ENCODE measurements at regions not wholly inside any gene's neighbourhood (a gene's known extent, or its start where the extent isn't known, plus 50 kb on each side); places are given as distances from the start of the nearest gene placed in this dataset.
"Not testable (repeated sequence)": the region's sequence is repeated elsewhere in the genome, so short reads cannot be mapped to it uniquely, and the experiment has no call there.

DNA sequence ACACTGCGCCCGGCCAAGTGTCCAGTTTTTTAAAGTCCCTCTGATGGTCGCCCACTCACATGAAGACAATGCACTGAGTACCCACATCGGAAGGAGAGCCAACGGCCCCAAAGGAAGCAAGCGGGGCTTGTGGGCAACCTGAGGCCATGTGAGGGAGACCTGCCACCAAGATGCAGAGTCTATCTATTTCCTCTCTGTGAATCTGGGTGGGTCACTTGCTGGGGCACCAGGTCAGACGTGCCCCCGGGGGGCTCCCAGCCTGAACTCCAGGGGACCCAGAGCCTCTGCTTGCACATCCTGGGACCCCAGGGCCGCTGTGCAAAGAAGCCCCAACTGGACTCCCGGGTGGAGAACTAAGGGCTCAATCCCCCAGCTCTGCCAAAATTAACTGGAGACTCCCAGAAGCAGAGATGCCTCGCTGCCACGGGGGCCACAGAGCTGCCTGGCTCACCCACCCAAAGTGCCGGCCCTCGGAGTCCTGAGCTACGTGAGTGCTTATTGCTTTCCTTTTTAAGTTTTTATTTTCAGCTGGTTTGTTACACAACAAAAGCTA lies 106.4 kb downstream of the BRD1 start:
- DNase-seq: no peak

DNA sequence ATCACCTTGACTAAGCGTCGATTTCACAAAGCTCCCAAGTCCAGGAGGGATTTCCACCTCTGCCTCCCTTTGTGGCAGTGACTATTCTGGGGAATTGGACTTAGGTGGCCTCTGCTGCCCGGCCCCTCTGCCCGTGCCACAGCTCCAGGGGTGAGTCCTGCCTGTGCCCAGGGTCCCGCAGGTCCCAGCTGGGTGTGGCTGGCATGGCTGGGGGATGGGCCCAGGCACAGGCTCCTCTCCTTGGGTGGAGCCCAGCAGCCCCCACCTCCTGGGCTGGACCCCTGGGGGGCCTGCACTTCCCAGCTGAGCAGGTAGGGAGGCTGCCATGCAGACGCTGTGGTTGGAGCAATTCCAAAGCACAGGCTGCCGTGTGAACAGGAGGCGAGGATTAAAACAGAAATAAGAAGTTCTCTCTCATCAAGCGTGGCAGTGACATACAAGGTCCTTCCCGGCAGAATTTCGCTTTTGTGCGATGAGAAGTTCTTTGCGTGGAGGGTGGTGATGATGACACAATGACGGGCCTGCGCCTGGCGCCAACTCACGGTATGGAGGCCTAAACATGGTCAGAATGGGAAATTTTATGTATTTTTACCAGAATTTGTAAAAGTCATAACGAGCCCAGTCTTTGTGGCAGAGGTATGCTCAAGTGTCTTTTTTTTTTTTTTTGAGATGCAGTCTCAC lies 107.3 kb downstream of the BRD1 start:
- no peak for DNase-seq

GRCh38 chr22:49719046-49719445 lies 108.6 kb downstream of the BRD1 start:
- no peak for DNase-seq

DNA sequence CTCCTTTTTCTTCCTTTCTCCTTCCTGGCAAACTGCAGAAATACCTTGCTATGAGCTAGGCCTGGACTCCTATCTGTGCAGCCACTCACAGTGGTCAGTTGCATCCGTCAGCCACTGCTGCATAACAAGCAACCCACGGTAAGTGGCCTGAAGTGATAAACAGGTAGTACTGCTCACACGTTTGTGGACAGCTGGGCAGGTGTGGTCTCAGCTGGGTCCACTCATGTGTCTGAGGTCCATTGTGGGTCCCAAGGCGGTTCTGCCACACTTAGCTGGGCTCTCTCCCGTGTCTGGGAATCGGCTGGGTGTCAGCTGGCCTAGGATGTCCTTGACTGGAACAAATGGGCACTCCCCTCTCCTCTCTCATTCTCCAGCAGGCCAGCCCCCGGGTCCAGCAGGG lies 109.3 kb downstream of the BRD1 start:
- DNase-seq: no peak

- DNase-seq: no peak
Measured at GRCh38 chr22:49717322-49717919, 110.3 kb downstream of the BRD1 start.

DNA sequence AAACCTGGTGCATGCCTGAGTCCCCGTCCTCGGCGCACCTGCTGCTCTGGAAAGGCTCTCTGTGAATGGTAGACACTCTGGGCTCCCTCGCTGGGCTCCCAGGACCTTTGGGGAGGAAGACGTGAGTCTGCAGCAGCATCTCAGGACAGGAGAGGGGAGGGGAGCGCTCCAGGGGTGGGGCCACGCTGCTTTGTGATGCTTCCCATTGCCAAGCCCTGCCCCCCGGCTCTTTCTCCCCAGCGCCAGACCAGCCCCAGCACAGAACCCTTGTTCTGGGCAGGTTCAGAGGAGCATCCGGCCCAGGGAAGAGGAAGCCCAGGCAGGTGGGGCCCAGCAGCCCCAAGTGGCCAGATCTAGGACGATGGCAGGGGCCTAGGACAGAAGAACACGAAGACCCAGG lies 111.2 kb downstream of the BRD1 start:
- no peak for DNase-seq

DNA sequence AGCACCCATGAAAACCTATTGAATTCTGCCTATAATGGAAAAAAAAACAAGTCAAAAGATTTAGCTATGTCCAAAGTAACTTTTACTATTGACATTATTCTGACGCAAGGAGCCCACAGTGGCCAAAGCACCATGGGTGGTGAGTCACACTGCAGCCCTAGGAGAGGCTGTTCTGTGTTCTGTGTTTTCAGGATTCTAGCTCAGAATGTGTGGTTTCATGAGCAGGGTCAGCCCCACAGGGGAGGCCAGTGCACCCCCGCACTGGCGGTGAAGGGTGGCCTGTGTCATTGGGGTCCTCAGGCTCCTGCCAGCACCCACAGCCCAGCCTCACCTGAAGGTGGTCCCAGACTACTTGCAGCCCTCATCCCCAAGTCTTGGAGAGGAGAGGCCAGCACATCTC lies 112.2 kb downstream of the BRD1 start:
- DNase-seq: no peak

DNA sequence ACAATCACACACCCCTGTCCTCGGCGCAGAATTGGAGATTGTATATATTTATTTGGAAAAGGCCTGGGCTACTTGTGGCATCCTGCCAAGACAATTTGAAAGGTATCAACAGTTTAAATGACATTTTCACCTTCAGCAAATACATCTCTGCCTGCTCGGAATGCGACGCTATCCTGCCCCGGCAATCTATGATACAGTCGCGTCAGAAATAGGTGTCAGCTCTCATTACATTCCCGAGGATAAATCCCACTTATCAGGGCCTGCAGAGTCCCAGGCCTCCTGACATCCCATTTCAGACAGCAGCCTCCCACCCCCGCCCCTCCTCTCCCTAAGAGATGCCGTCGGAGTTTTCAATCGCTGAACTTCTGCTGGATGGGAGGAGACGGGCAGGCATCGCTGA lies 114.7 kb downstream of the BRD1 start:
- DNase-seq: no peak

DNA sequence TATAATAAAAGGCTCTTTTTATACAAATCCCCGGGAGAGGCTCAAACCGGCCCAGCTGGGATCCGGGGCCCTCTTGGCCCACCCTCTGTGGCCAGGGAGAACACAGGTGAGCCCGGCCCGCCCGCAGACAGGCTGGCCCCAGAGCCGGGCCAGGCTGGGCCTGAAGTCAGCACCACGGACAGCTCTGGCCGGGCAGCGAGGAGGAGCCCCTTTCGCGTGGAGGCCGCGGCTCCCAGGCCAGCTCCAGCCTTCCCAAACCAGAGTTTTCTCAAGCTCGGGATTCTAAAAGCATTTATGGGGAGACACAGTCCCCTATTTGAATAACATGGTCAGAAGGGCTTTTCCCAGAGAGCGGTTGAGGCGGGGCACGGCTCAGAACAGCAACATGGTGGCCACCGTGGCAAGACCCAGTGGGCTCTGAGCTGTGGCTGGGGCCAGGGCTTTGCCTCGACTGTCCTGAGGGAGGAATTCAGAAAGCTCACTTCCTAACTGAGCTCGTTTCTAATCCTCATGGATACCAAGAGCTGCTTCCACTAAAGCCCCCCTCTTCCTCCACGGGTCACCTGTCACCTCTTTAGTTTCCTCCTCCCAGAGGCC lies 115.4 kb downstream of the BRD1 start:
- DNase-seq: no peak

- DNase-seq: no peak
Measured at GRCh38 chr22:49710746-49711145, 116.9 kb downstream of the BRD1 start.

- no peak for DNase-seq
Measured at GRCh38 chr22:49709464-49709863, 118.2 kb downstream of the BRD1 start.

- DNase-seq: no peak
Measured at GRCh38 chr22:49705972-49706352, 121.7 kb downstream of the BRD1 start.

DNA sequence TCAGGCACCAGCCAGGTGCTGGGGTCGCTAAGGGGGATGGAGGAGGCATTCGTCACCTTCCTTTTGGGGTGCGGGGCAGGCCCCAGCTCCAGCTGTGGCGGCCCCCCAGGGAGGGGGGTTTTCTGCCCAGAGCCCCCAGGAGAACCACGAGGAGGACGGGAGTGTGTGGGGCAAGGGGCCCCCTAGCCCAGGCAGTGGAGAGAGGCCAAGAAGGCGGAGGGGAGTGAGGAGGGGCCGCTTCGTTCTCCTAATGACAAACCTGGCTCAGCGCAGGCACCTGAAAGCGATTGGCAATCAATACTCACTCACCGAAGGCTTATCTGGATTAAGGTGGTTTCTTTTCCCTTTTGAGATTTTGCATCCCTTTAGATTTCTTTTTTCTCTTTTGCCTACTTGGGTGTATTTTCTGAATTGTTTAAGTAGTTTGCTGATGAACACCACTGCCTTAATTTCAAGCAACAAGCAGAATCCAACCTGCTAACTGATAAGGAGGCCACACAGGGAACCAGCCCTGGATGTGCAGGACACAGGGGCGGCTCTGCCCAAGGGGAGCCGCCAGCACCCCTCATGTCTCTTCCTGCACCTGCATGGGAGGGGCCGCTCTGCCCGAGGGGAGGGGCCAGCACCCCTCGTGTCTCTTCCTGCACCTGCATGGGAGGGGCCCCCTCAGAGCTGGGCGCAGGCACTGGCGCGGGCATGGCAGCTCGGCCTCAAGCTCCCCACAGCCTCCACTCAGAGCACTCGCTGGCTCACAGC lies 122.3 kb downstream of the BRD1 start:
- no peak for DNase-seq

GRCh38 chr22:49704345-49705215 lies 123.1 kb downstream of the BRD1 start:
- no peak for DNase-seq

DNA sequence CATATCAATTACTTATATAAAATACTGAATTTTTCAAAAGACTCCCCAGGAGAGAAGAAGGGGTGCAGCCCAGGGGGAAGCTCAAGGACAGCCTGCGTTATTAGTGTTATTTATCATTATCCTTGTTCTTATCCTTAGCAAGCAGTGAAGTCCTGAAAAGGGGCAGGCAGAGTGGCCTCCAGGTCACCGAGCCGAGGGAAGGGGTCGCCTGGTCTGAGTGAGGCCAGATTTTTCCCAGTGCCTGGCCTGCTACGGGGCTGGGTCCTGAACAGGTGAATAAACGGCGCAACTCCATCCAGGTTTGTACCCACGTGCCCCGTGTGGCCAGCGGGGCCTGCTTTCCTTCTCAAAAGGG lies 123.7 kb downstream of the BRD1 start:
- no peak for DNase-seq

DNA sequence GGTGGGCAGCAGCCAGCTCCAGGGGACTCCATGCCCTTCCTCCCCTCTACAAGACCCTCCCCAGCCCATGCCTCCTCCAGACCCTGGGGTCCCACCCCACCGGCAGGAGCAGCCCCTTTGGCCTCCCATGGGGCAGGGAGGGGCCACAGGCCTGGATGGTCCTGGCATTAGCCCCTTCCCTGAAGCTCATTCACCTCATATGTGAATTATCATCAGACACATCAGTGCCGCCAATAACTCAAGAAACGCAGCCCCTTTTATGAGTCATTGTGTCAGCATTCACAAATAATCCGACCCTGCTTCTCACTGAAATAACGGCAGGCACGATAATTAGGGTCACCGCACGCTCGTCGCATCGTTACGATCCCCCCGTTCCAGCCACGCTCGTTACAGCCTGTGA lies 124.2 kb downstream of the BRD1 start:
- DNase-seq: no peak

DNA sequence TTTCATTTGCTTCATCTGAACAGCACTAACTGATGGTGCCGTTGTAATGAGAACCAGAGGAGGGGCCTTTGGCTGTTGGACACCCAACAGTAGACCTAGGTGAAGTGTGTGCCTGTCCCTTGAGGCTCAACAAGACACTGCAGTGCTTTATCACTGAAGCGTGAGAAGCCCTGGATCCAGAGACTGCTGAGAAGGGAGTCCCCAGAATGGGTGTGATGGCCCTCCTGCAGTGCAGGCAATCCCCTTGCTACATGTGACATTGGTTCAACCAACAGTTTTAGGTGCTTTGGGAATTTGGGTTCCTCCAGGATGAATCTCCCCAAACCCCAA lies 125.6 kb downstream of the BRD1 start:
- no peak for DNase-seq

DNA sequence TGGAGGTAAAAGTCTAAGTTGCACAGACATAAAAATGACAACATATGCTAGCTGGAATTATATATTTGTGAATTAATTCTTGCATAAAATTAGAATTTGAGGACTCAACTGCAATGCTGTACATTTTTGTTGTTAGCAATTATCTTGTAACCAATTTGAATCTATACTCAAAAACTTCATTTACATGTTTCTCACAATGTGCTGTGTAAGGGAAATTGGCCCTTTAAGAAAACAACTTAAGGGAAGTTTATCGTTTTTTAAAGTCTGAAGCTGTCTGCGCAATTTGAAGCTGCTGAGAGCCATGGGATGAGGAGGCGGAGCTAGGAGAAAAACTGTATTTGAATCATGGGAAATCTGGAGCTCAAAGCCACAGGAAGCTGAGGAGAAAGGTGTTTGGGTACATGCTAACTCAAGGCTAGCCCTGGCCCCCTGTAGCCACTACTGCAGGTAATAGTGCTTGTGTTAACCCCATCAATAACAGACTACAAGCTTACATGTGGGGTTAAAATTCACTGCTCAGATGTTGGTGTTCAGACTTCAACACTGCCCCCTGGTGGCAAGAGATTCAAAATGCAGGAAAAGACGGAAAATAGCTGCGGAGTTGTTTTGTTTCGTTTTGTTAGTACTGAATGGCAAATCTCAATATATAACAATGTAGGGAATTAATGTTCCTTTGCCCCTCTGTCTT lies 126.1 kb downstream of the BRD1 start:
- no peak for DNase-seq

GRCh38 chr22:49699928-49700498 lies 127.7 kb downstream of the BRD1 start:
- no peak for DNase-seq

DNA sequence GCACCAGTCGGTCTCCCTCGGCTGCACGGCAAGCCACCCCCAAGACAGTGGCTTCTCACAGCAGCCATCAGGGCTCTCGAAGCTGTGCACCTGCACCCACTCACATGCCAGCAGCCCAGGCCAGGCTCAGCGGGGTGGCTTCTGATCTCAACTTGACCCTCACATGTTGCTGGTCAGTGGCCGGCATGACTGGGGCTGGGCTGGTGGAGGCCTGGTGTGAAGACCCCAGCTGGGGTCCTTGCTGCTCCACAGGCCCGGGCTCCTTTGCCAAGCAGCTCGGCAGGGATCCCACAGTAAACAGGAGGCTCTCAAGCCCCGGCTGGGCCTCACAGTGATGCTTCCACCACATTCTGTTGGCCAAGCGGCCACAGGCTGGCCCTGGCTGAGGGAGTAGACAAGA lies 128.2 kb downstream of the BRD1 start:
- DNase-seq: no peak

DNA sequence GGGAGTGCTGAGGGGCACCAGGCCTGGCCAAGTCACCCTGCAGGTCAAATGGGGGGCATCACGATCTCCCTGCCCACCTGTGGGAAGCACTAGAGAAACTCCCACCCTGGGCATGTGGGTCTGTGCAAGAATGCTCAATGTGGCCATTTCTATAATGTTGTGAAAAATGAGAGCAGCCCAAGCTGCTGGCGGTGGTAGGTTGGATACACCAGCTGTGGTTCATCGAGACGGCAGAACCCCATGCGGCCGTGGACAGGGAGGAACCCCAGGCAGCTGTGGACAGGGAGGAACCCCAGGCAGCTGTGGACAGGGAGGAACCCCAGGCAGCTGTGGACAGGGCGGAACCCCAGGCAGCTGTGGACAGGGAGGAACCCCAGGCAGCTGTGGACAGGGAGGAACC lies 129.1 kb downstream of the BRD1 start:
- DNase-seq: not testable (repeated sequence)

- no peak for DNase-seq
Measured at GRCh38 chr22:49697047-49697446, 130.6 kb downstream of the BRD1 start.
